Erythroblast (primary cell): ENCODE measurements at regions not wholly inside any gene's neighbourhood (a gene's known extent, or its start where the extent isn't known, plus 50 kb on each side); places are given as distances from the start of the nearest gene placed in this dataset.

Experiments
- GATA1 ChIP-seq: IDR thresholded peaks from 2 replicates; pipeline ENCODE4 v1.6.1; 2011; ENCODE audit warnings: low read depth, mild to moderate bottlenecking, control low read depth, low read length, moderate library complexity
- POLR2A ChIP-seq: IDR thresholded peaks from 2 replicates; pipeline ENCODE4 v1.6.1; 2011; ENCODE audit warnings: mild to moderate bottlenecking, low read length

GRCh38 chr6:133707456-133707855 lies 181.5 kb upstream of the TCF21 start:
- no peak for TF ChIP-seq POLR2A
- no peak for TF ChIP-seq GATA1
